ENCODE measurements at regions not wholly inside any gene's neighbourhood (a gene's known extent, or its start where the extent isn't known, plus 50 kb on each side); places are given as distances from the start of the nearest gene placed in this dataset.

GRCh38 chr12:67928621-67929383, 60.4 kb upstream of the IFNG-AS1 start:
- ChIA-PET CTCF (ENCODE audit: low intra/inter-chr PET ratio, low total read pairs) (no interaction called here), POLR2A (no interaction called here)
- no peak for FAIRE-seq

GRCh38 chr12:67929384-67929772, 59.9 kb upstream of the IFNG-AS1 start:
- Histone ChIP-seq H3K4me1 (ENCODE audit: insufficient read depth, low read length) (no peaks in the 10 kb centered on the region), H3K4me3 (replicated peaks in 1 of 3; ENCODE audit: insufficient read depth in 1 of 3, low read depth in 2 of 3, low read length in 3 of 3) (no peak overlapping the region), H3K27ac (ENCODE audit: extremely low read length, insufficient read depth, low read length) (no peak overlapping the region), H3K36me3 (replicated peaks in 1 of 2; ENCODE audit: control insufficient read depth in 1 of 2, insufficient read depth in 2 of 2, low read length in 2 of 2) (no peaks in the 10 kb centered on the region), H4K20me1 (ENCODE audit: insufficient read depth, low read length) (no peaks in the 10 kb centered on the region), H3K4me2 (ENCODE audit: low read depth, low read length) (no peak overlapping the region), H3K27me3 (ENCODE audit: control insufficient read depth in 1 of 2, insufficient read depth in 2 of 2, low read length in 2 of 2) (no peaks in the 10 kb centered on the region; a peak in 1 of 5 replicates), H3K79me2 (ENCODE audit: insufficient read depth, low read length) (no peaks in the 10 kb centered on the region), H3K9me3 (ENCODE audit: low read length) (no peaks in the 10 kb centered on the region), H3K9ac (ENCODE audit: insufficient read depth, low read depth, low read length) (no peak overlapping the region), H2AFZ (ENCODE audit: low read length) (no peak overlapping the region)
- ChIA-PET POLR2A (no interaction called here), CTCF (ENCODE audit: low intra/inter-chr PET ratio, low total read pairs) (no interaction called here)
- BruUV-seq (replicated peaks) = no TSS peak
- 23% methylated on average over 2 of the region's 2 CpGs for WGBS (ENCODE audit: low lambda C conversion rate)
- in situ Hi-C loops (cut with HindIII; ENCODE audit: extremely low pct_ligation_motif_present, low pct_unique_long_range_greater_than_20kb) = no loop called here
- FAIRE-seq (no peak), DNase-seq (ENCODE audit: low spot score) (no peak), ATAC-seq (no peak)
- intact Hi-C loops (cut with micrococcal nuclease; ENCODE audit: unreplicated experiment) = no loop called here
- TF ChIP-seq ZNF839 (CRISPR knock-in tag; IDR thresholded peaks at IDR 0.05; ENCODE audit: borderline replicate concordance) (no peak), ZBTB7B (CRISPR knock-in tag; IDR thresholded peaks at IDR 0.05) (no peak), PRMT3 (CRISPR knock-in tag; IDR thresholded peaks at IDR 0.05; ENCODE audit: borderline replicate concordance, low read depth) (no peak), NR3C1 (CRISPR knock-in tag; IDR thresholded peaks at IDR 0.05) (no peak), ZNF724P (CRISPR knock-in tag; IDR thresholded peaks at IDR 0.05; ENCODE audit: borderline replicate concordance) (no peak), MATR3 (CRISPR knock-in tag; IDR thresholded peaks at IDR 0.05) (no peak), NFKB2 (CRISPR knock-in tag; IDR thresholded peaks at IDR 0.05; ENCODE audit: borderline replicate concordance) (no peak), ZNF263 (CRISPR knock-in tag; IDR thresholded peaks at IDR 0.05) (no peak), KLF9 (CRISPR knock-in tag; IDR thresholded peaks at IDR 0.05; ENCODE audit: low read depth) (no peak), ZNF343 (CRISPR knock-in tag; IDR thresholded peaks at IDR 0.05) (no peak), XBP1 (CRISPR knock-in tag; IDR thresholded peaks at IDR 0.05) (no peak), ZFP36 (IDR thresholded peaks at IDR 0.05; ENCODE audit: borderline replicate concordance, low read depth, low read length, partially characterized antibody) (no peak)

More at GRCh38 chr12:67928621-67929383, 60.4 kb upstream of the IFNG-AS1 start:
- ATAC-seq = no peak
- WGBS (ENCODE audit: low lambda C conversion rate) = 1% methylated on average over 3 of the region's 3 CpGs
- H3K4me3 ChIP-seq (replicated peaks in 1 of 3; ENCODE audit: insufficient read depth in 1 of 3, low read depth in 2 of 3, low read length in 3 of 3) = no peak overlapping the region
- H3K9me3 ChIP-seq (ENCODE audit: low read length) = no peaks in the 10 kb centered on the region
- H3K79me2 ChIP-seq (ENCODE audit: insufficient read depth, low read length) = no peaks in the 10 kb centered on the region
- H2AFZ ChIP-seq (ENCODE audit: low read length) = no peak overlapping the region
- H3K4me1 ChIP-seq (ENCODE audit: insufficient read depth, low read length) = no peaks in the 10 kb centered on the region
- H4K20me1 ChIP-seq (ENCODE audit: insufficient read depth, low read length) = no peaks in the 10 kb centered on the region
- BruUV-seq (replicated peaks) = no TSS peak
- intact Hi-C loops (cut with micrococcal nuclease; ENCODE audit: unreplicated experiment) (no loop called here), in situ Hi-C loops (cut with HindIII; ENCODE audit: extremely low pct_ligation_motif_present, low pct_unique_long_range_greater_than_20kb) (no loop called here)
- TF ChIP-seq ATF1 (CRISPR knock-in tag; IDR thresholded peaks at IDR 0.05) (no peak), NR3C1 (CRISPR knock-in tag; IDR thresholded peaks at IDR 0.05) (no peak), CREB3 (CRISPR knock-in tag; IDR thresholded peaks at IDR 0.05) (no peak), KMT2B (CRISPR knock-in tag; IDR thresholded peaks at IDR 0.05) (no peak), ZNF691 (CRISPR knock-in tag; IDR thresholded peaks at IDR 0.05; ENCODE audit: borderline replicate concordance, low read depth) (no peak), ZBTB20 (CRISPR knock-in tag; IDR thresholded peaks at IDR 0.05; ENCODE audit: borderline replicate concordance, low read depth) (no peak)
- no peak overlapping the region for H3K4me2 ChIP-seq (ENCODE audit: low read depth, low read length)
- H3K9ac ChIP-seq (ENCODE audit: insufficient read depth, low read depth, low read length) = no peak overlapping the region
- no peak overlapping the region for H3K27ac ChIP-seq (ENCODE audit: extremely low read length, insufficient read depth, low read length)
- no peaks in the 10 kb centered on the region; a peak in 1 of 5 replicates for H3K27me3 ChIP-seq (ENCODE audit: control insufficient read depth in 1 of 2, insufficient read depth in 2 of 2, low read length in 2 of 2)
- DNase-seq (ENCODE audit: low spot score) = no peak
- H3K36me3 ChIP-seq (replicated peaks in 1 of 2; ENCODE audit: control insufficient read depth in 1 of 2, insufficient read depth in 2 of 2, low read length in 2 of 2) = no peaks in the 10 kb centered on the region
